ENCODE measurements at regions not wholly inside any gene's neighbourhood (a gene's known extent, or its start where the extent isn't known, plus 50 kb on each side); places are given as distances from the start of the nearest gene placed in this dataset.

DNA sequence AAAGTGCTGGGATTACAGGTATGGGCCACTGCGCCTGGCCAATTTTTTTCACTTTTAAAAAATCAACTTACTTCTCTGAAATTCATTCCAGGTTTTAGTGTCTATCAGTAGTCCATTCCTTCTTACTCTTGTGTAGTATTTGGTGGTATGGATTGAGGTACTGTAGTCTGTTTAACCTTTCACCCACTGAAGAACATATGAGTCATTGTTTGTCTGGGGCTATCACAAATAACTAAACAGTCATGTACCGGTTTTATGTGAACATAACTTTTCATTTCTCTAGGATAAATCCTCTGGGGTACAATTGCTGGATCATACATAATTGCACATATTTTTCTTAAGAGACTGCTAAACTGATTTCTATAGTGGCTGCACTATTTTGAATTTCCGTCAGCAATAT is 1188.0 kb upstream of the CDH9 start:
- no peaks in the 10 kb centered on the region for H3K9me3 ChIP-seq
- no peak for DNase-seq (ENCODE audit: low spot score)
- H3K27me3 ChIP-seq: no peaks in the 10 kb centered on the region
- H3K4me1 ChIP-seq: no peaks in the 10 kb centered on the region
- TF ChIP-seq, protein P1, sequence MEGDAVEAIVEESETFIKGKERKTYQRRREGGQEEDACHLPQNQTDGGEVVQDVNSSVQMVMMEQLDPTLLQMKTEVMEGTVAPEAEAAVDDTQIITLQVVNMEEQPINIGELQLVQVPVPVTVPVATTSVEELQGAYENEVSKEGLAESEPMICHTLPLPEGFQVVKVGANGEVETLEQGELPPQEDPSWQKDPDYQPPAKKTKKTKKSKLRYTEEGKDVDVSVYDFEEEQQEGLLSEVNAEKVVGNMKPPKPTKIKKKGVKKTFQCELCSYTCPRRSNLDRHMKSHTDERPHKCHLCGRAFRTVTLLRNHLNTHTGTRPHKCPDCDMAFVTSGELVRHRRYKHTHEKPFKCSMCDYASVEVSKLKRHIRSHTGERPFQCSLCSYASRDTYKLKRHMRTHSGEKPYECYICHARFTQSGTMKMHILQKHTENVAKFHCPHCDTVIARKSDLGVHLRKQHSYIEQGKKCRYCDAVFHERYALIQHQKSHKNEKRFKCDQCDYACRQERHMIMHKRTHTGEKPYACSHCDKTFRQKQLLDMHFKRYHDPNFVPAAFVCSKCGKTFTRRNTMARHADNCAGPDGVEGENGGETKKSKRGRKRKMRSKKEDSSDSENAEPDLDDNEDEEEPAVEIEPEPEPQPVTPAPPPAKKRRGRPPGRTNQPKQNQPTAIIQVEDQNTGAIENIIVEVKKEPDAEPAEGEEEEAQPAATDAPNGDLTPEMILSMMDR (IDR thresholded peaks at IDR 0.05): no peak
- no peaks in the 10 kb centered on the region for H3K36me3 ChIP-seq
- H3K27ac ChIP-seq: no peak overlapping the region
- H3K4me3 ChIP-seq: no peak overlapping the region

GRCh38 chr5:28219539-28219938 is 1181.2 kb upstream of the CDH9 start:
- TF ChIP-seq, protein P1 (IDR thresholded peaks at IDR 0.05): no peak
- Histone ChIP-seq H3K9me3 (peaks cover 0 to 6% of the 10 kb centered on the region in 2 donors), H3K27me3 (no peaks in the 10 kb centered on the region)

DNA sequence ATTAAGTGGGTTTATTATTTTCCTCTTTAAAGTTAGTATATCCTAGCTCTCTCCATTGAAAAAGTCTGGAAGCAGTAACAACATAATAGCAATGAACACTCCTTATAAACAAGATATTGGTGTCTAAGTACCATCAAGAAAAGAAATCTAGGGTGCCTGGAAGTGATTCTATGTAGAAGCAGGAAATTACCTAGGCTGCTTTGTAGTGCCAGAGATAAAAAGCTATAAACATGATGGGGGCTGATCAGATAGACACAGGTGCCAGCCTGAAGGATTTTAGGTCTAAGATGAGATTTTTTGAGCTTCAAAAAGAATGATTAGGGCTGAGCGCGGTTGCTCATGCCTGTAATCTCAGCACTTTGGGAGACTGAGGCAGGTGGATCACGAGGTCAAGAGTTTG is 1179.3 kb upstream of the CDH9 start:
- DNase-seq (ENCODE audit: low spot score): no peak
- Histone ChIP-seq H3K4me1 (no peaks in the 10 kb centered on the region), H3K9me3 (peaks cover 0 to 6% of the 10 kb centered on the region in 2 donors), H3K36me3 (no peaks in the 10 kb centered on the region), H3K4me3 (no peak overlapping the region), H3K27ac (no peak overlapping the region), H3K27me3 (no peaks in the 10 kb centered on the region)
- TF ChIP-seq, protein P1 (IDR thresholded peaks at IDR 0.05): no peak

More at GRCh38 chr5:28219539-28219938, 1181.2 kb upstream of the CDH9 start:
- no peak overlapping the region for H3K4me3 ChIP-seq
- no peak for DNase-seq (ENCODE audit: low spot score)
- H3K36me3 ChIP-seq: no peaks in the 10 kb centered on the region
- H3K27ac ChIP-seq: no peak overlapping the region
- H3K4me1 ChIP-seq: no peaks in the 10 kb centered on the region

- Histone ChIP-seq H3K36me3 (no peaks in the 10 kb centered on the region), H3K4me3 (no peak overlapping the region), H3K4me1 (no peaks in the 10 kb centered on the region), H3K27ac (no peak overlapping the region), H3K27me3 (no peaks in the 10 kb centered on the region), H3K9me3 (peaks cover 0 to 6% of the 10 kb centered on the region in 2 donors)
- TF ChIP-seq, protein P1 (IDR thresholded peaks at IDR 0.05): no peak
- no peak for DNase-seq (ENCODE audit: low spot score)
These were observed 1178.6 kb upstream of the CDH9 start for GRCh38 chr5:28216939-28217360.

GRCh38 chr5:28215091-28215490 is 1176.7 kb upstream of the CDH9 start:
- H3K4me3 ChIP-seq: no peak overlapping the region
- no peaks in the 10 kb centered on the region for H3K36me3 ChIP-seq
- no peak for DNase-seq (ENCODE audit: low spot score)
- no peaks in the 10 kb centered on the region for H3K4me1 ChIP-seq
- H3K9me3 ChIP-seq: peaks cover 0 to 6% of the 10 kb centered on the region in 2 donors
- no peak overlapping the region for H3K27ac ChIP-seq
- TF ChIP-seq, protein P1 (IDR thresholded peaks at IDR 0.05): no peak
- no peaks in the 10 kb centered on the region for H3K27me3 ChIP-seq

GRCh38 chr5:28214292-28214691 is 1175.9 kb upstream of the CDH9 start:
- Histone ChIP-seq H3K36me3 (no peaks in the 10 kb centered on the region), H3K4me3 (no peak overlapping the region), H3K9me3 (peaks cover 0 to 6% of the 10 kb centered on the region in 2 donors), H3K27me3 (no peaks in the 10 kb centered on the region), H3K27ac (no peak overlapping the region), H3K4me1 (no peaks in the 10 kb centered on the region)
- DNase-seq (ENCODE audit: low spot score): no peak
- TF ChIP-seq, protein P1 (IDR thresholded peaks at IDR 0.05): no peak
